ENCODE measurements at regions not wholly inside any gene's neighbourhood (a gene's known extent, or its start where the extent isn't known, plus 50 kb on each side); places are given as distances from the start of the nearest gene placed in this dataset.

GRCh38 chr5:144581044-144581443 lies 410.4 kb downstream of the KCTD16 start:
- DNase-seq: no peak

- DNase-seq: no peak
Measured at GRCh38 chr5:144577676-144578075, 407.0 kb downstream of the KCTD16 start.

- DNase-seq: no peak
Measured at GRCh38 chr5:144575736-144576135, 405.1 kb downstream of the KCTD16 start.

- peak; percentile 5 for DNase-seq
Measured at GRCh38 chr5:144567421-144567780, 396.7 kb downstream of the KCTD16 start.

- no peak for DNase-seq
Measured at GRCh38 chr5:144566747-144567420, 396.2 kb downstream of the KCTD16 start.

GRCh38 chr5:144549580-144549979 lies 378.9 kb downstream of the KCTD16 start:
- DNase-seq: no peak

- DNase-seq: no peak
Measured at GRCh38 chr5:144548936-144549335, 378.3 kb downstream of the KCTD16 start.

- no peak for DNase-seq
Measured at GRCh38 chr5:144547098-144547499, 376.4 kb downstream of the KCTD16 start.

- no peak for DNase-seq
Measured at GRCh38 chr5:144538845-144539244, 368.2 kb downstream of the KCTD16 start.
